Ovary (tissue), 7 donors: ENCODE measurements at regions not wholly inside any gene's neighbourhood (a gene's known extent, or its start where the extent isn't known, plus 50 kb on each side); places are given as distances from the start of the nearest gene placed in this dataset.

Experiments
- DNase-seq, 5 donors: peaks; one replicate each; pipeline ENCODE4 v3.0.0-alpha.2; 2019 to 2020
- H3K27ac ChIP-seq, 2 donors: fragments of 200-600 bp; one replicate each; pipeline versions ENCODE4 v1.5.1 to v1.8.0; 2019 to 2022
- H3K27me3 ChIP-seq: fragments of 200-600 bp; one replicate; pipeline ENCODE4 v1.8.0; 2022
- H3K36me3 ChIP-seq: fragments of 200-600 bp; sonication (generic); one replicate; pipeline ENCODE4 v1.5.1; 2019
- H3K4me1 ChIP-seq: one replicate; pipeline ENCODE4 v1.8.1; 2013; ENCODE audit warnings: mild to moderate bottlenecking, moderate library complexity; ENCODE audit not compliant: insufficient read depth
- H3K4me3 ChIP-seq: fragments of 200-600 bp; sonication (generic); one replicate; pipeline ENCODE4 v1.5.1; 2017
- H3K9me3 ChIP-seq, 2 donors: fragments of 200-600 bp in 1 of 2; sonication (generic) in 1 of 2; one replicate each; pipeline versions ENCODE4 v1.5.1 to v1.8.1; 2013 to 2019; ENCODE audit warnings: mild to moderate bottlenecking in 1 of 2, moderate library complexity in 1 of 2
- EP300 ChIP-seq: sonication (generic); formaldehyde crosslinking; IDR thresholded peaks from one replicate; pipeline ENCODE4 v1.6.1; 2017; ENCODE audit warnings: antibody characterized with exemption
- POLR2A ChIP-seq: fragments of 450-650 bp; IDR thresholded peaks from one replicate; pipeline ENCODE4 v1.6.1; 2017; ENCODE audit warnings: antibody characterized with exemption, mild to moderate bottlenecking, moderate library complexity
- WGBS, 3 donors: extraction: QIAGEN DNeasy Blood & Tissue Kit in 1 of 3; methylation state at CpG; one replicate each; pipeline versions ENCODE4 v1.1.5 to v1.1.7; 2013 to 2017; 5-methylcytosine and 5-hydroxymethylcytosine counted together
- intact Hi-C, 4 donors: fragments of 100-400 bp; cut with DNase I; formaldehyde crosslinking; loops; one replicate each; pipeline versions ENCODE4 v1.11.0 to v1.15.1; 2022 to 2023
- TF ChIP-seq, protein P1 (sequence below), 3 donors: fragments of 450-650 bp in 2 of 3; fragments of 200-600 bp in 1 of 3; IDR thresholded peaks; one replicate each; pipeline versions ENCODE4 v1.5.1 to v1.8.0; 2016 to 2022; ENCODE audit warnings: antibody characterized with exemption in 3 of 3, mild to moderate bottlenecking in 1 of 3
- donor health status: DM: no; HTN: no; CAD: no; lungs with moderate emphysema.
- donor health status: DM: no; HTN: no; CAD: no.
- donor health status: Bipolar disorder and iron deficiency.
- donor health status: DM: no; HTN: no; CAD: no.
- donor health status: DM: yes; HTN: yes; CAD: no.

DNA sequence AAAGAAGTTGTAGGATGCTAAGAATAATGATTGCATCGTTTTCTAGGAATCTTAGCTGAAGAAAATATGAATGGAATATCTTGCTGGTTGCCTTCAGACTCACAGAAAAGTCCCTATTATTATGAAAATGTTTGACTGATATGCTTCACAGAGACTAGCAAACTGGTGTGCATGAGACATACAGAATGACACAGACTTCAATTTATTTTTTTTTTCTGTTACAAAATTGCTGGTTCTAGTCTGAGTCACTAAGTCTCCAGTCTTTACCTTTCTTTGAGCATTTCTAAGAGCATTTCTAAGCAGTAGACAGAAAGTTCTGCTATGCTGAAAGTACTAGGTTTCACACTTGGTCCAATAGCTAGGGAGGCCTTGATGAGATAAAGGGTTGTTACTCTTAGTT lies 377.6 kb upstream of the ATP2B1 start:
- Histone ChIP-seq H3K4me3 (no peak overlapping the region), H3K9me3 (no peaks in the 10 kb centered on the region), H3K4me1 (no peaks in the 10 kb centered on the region), H3K36me3 (peaks cover 2% of the 10 kb centered on the region), H3K27me3 (no peaks in the 10 kb centered on the region), H3K27ac (no peak overlapping the region)
- WGBS, 3 donors = 78 to 83% (median 81%) methylated on average over 1 of the region's 1 CpG
- TF ChIP-seq EP300 (no peak), POLR2A (no peak)
- TF ChIP-seq, protein P1, sequence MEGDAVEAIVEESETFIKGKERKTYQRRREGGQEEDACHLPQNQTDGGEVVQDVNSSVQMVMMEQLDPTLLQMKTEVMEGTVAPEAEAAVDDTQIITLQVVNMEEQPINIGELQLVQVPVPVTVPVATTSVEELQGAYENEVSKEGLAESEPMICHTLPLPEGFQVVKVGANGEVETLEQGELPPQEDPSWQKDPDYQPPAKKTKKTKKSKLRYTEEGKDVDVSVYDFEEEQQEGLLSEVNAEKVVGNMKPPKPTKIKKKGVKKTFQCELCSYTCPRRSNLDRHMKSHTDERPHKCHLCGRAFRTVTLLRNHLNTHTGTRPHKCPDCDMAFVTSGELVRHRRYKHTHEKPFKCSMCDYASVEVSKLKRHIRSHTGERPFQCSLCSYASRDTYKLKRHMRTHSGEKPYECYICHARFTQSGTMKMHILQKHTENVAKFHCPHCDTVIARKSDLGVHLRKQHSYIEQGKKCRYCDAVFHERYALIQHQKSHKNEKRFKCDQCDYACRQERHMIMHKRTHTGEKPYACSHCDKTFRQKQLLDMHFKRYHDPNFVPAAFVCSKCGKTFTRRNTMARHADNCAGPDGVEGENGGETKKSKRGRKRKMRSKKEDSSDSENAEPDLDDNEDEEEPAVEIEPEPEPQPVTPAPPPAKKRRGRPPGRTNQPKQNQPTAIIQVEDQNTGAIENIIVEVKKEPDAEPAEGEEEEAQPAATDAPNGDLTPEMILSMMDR (IDR thresholded peaks at IDR 0.05) = no peak
- DNase-seq = no peak
- intact Hi-C loops = no loop called here

DNA sequence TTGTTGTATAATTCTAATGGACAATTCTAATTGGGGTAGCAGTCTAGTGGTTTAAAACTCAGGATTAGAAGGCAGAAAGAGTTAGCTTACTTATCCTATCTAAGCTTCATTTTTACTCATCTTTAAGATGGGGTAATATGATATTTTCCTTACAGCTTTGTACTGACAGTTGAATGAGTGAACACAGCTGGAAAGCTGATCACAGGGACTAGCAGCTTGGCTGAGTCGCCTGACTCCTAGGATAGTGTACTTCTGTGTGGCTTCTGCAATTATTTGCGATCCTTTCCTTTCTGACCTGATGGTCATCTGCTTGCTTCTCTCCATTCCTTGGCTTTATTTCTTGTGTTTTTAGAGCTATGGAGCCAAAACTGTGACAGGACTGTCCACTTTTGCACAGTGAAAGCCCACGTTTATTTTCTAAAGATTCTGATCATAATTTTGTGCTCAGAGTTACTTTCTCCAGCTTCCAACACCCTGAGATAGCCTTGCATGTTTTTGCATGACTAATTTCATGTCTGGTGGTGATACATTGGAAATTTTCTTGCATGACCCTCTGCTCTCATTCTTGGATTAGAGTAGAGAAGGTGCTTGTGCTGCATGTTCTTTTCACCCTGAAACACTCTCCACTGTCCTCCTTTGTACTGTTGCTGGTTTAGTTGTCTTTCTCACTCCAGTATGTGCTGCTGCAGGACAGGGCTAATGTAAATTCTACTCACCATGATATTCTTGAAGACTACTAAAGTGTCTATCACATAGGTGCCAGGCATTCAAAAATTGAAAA lies 377.0 kb upstream of the ATP2B1 start:
- Histone ChIP-seq H3K4me1 (no peaks in the 10 kb centered on the region), H3K4me3 (no peak overlapping the region), H3K27me3 (no peaks in the 10 kb centered on the region), H3K9me3 (no peaks in the 10 kb centered on the region), H3K36me3 (peaks cover 2% of the 10 kb centered on the region), H3K27ac (no peak overlapping the region)
- TF ChIP-seq EP300 (no peak), POLR2A (no peak)
- TF ChIP-seq, protein P1 (IDR thresholded peaks at IDR 0.05) = no peak
- intact Hi-C loops = no loop called here
- no peak for DNase-seq
- WGBS, 3 donors = 42 to 55% (median 52%) methylated on average over 3 of the region's 3 CpGs

DNA sequence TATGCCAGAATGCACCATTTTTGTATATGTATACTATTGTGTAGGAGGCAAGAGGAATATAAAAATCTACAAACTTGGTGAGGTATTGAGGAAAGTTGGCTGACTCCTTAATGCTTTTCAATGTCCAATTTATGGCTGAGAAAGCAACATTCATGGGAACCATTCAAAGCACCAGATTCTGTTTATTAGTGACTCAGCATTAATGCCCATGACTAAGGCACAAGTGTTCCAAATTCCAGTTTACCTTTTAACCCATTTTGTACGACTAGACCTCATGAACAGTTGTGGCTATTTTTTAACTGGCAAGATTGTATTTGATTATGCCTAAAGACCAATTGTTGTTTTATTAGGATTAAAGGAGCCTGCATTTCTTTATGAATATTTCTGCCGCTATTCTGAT lies 375.4 kb upstream of the ATP2B1 start:
- DNase-seq = no peak
- WGBS, 3 donors = 88 to 97% (median 91%) methylated on average over 2 of the region's 2 CpGs
- H3K27me3 ChIP-seq = no peaks in the 10 kb centered on the region
- H3K9me3 ChIP-seq = no peaks in the 10 kb centered on the region
- H3K36me3 ChIP-seq = peaks cover 2% of the 10 kb centered on the region
- no peak for TF ChIP-seq EP300
- no peak for TF ChIP-seq POLR2A
- TF ChIP-seq, protein P1 (IDR thresholded peaks at IDR 0.05) = no peak
- intact Hi-C loops = no loop called here
- H3K27ac ChIP-seq = no peak overlapping the region
- H3K4me3 ChIP-seq = no peak overlapping the region
- no peaks in the 10 kb centered on the region for H3K4me1 ChIP-seq

DNA sequence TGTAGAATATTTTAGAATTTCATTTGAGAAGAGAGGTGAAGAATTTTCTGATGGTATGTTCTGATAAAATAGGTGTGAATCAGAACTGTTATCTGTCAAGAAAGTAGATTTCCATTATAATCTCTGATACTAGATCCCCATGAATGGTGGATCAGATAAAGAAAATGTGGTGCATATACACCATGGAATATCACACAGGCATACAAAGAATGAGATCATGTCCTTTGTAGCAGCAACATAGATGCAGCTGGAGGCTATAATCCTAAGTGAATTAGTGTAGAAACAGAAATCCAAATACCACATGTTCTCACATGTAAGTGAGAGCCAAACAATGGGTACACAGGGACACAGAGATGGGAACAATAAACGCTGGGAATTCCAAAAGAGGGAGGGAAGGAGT lies 372.0 kb upstream of the ATP2B1 start:
- whole genome bisulfite sequencing, 3 donors = 65 to 78% (median 68%) methylated on average over 1 of the region's 1 CpG
- intact Hi-C loops = no loop called here
- TF ChIP-seq POLR2A (no peak), EP300 (no peak)
- TF ChIP-seq, protein P1 (IDR thresholded peaks at IDR 0.05) = no peak
- no peak overlapping the region for H3K27ac ChIP-seq
- H3K36me3 ChIP-seq = peaks cover 2% of the 10 kb centered on the region
- H3K4me1 ChIP-seq = no peaks in the 10 kb centered on the region
- no peaks in the 10 kb centered on the region for H3K9me3 ChIP-seq
- DNase-seq = no peak
- no peak overlapping the region for H3K4me3 ChIP-seq
- no peaks in the 10 kb centered on the region for H3K27me3 ChIP-seq
